NT2/D1 (cell line): ENCODE measurements at regions not wholly inside any gene's neighbourhood (a gene's known extent, or its start where the extent isn't known, plus 50 kb on each side); places are given as distances from the start of the nearest gene placed in this dataset.

Experiments used
- SUZ12 ChIP-seq: IDR thresholded peaks from 2 replicates; pipeline ENCODE4 v1.6.1; 2011; ENCODE audit not compliant: insufficient read length, insufficient read depth; ENCODE audit errors: extremely low read depth
- YY1 ChIP-seq: IDR thresholded peaks from 2 replicates; pipeline ENCODE4 v1.6.1; 2011; ENCODE audit not compliant: insufficient read length, insufficient read depth
- ZNF274 ChIP-seq: IDR thresholded peaks from 2 replicates; pipeline ENCODE4 v1.6.1; 2011; ENCODE audit warnings: mild to moderate bottlenecking, low read depth, low read length

- no peak for TF ChIP-seq SUZ12
- no peak for TF ChIP-seq YY1
- no peak for TF ChIP-seq ZNF274
These were observed 591.3 kb downstream of the FAM133A start for GRCh38 chrX:94265323-94265722.
